IPS DF 6.9 (cell line): ENCODE measurements at regions not wholly inside any gene's neighbourhood (a gene's known extent, or its start where the extent isn't known, plus 50 kb on each side); places are given as distances from the start of the nearest gene placed in this dataset.

Source experiments
- DNase-seq: peaks from one replicate; pipeline ENCODE4 v3.0.0-alpha.2; 2013; ENCODE audit warnings: low read depth, low spot score
- H3K27ac ChIP-seq: one replicate; pipeline ENCODE4 v1.5.1; 2013; ENCODE audit warnings: low read length, control low read depth
- H3K27me3 ChIP-seq: 2 replicates; pipeline ENCODE4 v1.6.1; 2013; ENCODE audit warnings: mild to moderate bottlenecking, low read length; ENCODE audit not compliant: control insufficient read depth, insufficient read depth
- H3K36me3 ChIP-seq: 2 replicates; pipeline ENCODE4 v1.6.1; 2013; ENCODE audit warnings: low read length; ENCODE audit not compliant: control insufficient read depth, insufficient read depth
- H3K4me1 ChIP-seq: 2 replicates; pipeline ENCODE4 v1.6.1; 2013; ENCODE audit warnings: low read length; ENCODE audit not compliant: control insufficient read depth, insufficient read depth
- H3K4me3 ChIP-seq: 2 replicates; pipeline ENCODE4 v1.5.1; 2013; ENCODE audit warnings: mild to moderate bottlenecking, low read length
- H3K9me3 ChIP-seq: 2 replicates; pipeline ENCODE4 v1.6.1; 2013; ENCODE audit warnings: low read length, inconsistent platforms; ENCODE audit not compliant: control insufficient read depth, insufficient read depth
- WGBS: extraction: QIAGEN DNeasy Blood & Tissue Kit; methylation state at CpG from one replicate; pipeline ENCODE4 v1.1.7; 2013; ENCODE audit warnings: mixed read lengths, missing lambda C conversion rate; ENCODE audit not compliant: insufficient read length, insufficient coverage; 5-methylcytosine and 5-hydroxymethylcytosine counted together

DNA sequence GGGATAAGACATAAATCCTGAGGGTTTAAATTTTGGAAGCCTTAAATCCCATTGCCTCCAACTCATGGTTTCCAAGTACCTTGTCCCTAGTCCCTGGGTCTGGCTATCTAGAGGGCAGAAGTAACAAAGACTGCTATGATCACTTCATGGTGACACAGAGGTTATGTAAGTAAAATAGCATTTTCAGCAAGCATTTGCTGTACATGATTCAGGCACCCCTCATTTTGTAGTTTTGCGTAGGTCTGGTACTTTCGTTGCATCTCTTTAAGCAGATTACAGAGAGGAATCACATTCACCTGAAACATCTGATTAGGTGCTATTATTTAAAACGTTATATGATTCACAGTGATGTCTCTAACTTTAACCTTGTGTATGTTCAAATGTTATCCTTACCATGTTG lies 480.1 kb downstream of the XIRP2 start:
- no CpG with 5 or more reads among the region's 3 CpGs for WGBS

DNA sequence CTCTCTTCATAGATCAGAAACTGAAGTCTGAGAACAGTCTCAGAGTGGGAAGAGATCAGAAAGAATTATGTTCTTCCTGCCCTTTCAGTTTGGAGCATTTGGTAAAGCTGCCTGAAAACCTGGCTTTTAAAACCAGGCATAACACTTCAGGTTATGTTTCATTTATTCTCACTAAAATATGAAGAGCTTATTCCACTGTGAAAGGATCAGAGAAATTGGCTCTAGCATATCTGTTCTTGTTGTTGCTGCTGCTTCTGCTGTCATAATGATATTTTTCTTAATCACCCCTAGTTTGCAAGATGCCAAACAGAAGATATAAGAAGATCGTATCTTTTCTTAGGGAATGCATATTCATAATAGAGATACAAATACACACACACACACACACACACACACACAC lies 476.9 kb downstream of the XIRP2 start:
- no CpG with 5 or more reads among the region's 1 CpG for WGBS
- H3K4me3 ChIP-seq, result no peak overlapping the region
- no peaks in the 10 kb centered on the region for H3K9me3 ChIP-seq
- H3K27ac ChIP-seq, result no peak overlapping the region
- H3K4me1 ChIP-seq, result no peaks in the 10 kb centered on the region; the same call in 1 of the 2 replicates
- no peaks in the 10 kb centered on the region for H3K36me3 ChIP-seq
- no peak for DNase-seq
- no peaks in the 10 kb centered on the region for H3K27me3 ChIP-seq

More for the DNA sequence above, 480.1 kb downstream of the XIRP2 start:
- Histone ChIP-seq H3K4me3 (no peak overlapping the region), H3K27ac (no peak overlapping the region), H3K4me1 (no peaks in the 10 kb centered on the region), H3K27me3 (no peaks in the 10 kb centered on the region), H3K36me3 (no peaks in the 10 kb centered on the region), H3K9me3 (no peaks in the 10 kb centered on the region)
- no peak for DNase-seq

DNA sequence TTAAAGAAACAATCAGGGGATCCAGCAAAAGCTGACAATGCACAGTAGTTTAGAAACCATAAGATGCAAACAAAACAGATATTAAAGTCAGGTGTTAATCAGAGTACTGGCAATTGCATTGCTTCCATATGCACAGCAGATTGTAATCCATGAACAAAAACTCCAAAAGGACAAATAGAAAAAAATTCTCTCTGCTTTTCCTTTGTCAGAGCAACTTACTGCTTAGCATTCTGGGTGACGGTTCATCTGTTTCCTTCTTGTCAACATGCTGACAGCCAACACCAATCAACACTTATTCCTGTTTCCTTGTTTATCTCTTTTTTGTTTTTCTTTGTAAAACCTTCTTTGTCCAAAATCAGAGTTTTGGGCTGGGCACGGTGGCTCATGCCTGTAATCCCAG lies 473.1 kb downstream of the XIRP2 start:
- no peaks in the 10 kb centered on the region for H3K27me3 ChIP-seq
- no peak overlapping the region for H3K27ac ChIP-seq
- H3K4me1 ChIP-seq, result no peaks in the 10 kb centered on the region; the same call in 1 of the 2 replicates
- H3K9me3 ChIP-seq, result no peaks in the 10 kb centered on the region
- no peak for DNase-seq
- WGBS, result no CpG with 5 or more reads among the region's 2 CpGs
- H3K4me3 ChIP-seq, result no peak overlapping the region
- no peaks in the 10 kb centered on the region for H3K36me3 ChIP-seq

DNA sequence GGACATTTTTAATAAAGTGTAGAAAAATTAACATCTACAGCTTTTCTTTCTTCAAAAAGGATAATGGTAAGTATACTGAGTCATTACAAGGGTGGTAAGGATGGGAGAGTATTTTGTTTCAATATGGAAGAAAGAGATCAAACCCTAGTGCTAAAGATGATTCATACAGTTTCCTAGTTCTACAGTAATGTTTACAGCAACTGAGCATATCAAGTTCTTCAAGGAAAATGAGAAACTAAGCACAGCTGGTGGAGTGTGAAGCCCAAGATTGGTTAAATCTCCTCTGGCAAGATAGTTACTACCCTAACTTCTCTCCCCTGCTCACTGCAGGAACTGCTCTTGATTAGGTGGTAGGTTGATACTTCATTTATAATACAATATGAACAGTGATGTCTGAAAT lies 467.5 kb downstream of the XIRP2 start:
- H3K4me1 ChIP-seq, result no peaks in the 10 kb centered on the region
- H3K9me3 ChIP-seq, result no peaks in the 10 kb centered on the region
- no peaks in the 10 kb centered on the region for H3K27me3 ChIP-seq

DNA sequence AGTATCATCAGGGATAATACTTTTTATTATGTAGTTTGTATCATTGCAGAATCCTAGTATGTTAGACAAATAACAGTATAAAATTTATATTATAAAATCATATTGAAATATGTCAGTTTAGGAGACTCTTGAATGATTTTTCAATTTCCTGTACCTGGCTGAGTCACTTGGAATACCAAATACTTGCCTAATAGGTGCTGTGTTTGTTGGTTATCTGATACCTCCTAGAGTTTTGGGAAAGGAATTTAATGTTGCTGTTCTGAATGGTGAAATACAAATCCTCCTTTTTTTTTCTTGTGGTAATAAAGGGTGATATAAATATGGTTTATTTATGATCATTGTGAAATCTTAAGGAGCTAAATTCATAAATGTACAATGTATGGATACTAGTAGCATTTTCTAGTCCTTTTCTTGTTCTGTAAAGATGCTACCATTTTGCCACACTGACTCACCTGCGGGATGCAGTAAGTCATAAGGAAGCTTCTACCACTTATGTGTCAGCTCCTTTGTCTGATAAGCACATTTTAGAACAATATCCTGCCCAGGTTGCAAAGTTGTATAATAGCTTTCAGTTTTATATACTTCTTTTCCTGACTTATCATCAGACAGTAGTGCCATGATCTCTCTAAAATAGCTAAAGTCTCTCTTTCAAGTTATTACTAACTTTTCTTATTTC lies 465.5 kb downstream of the XIRP2 start:
- no peak overlapping the region for H3K4me3 ChIP-seq
- no peak overlapping the region for H3K27ac ChIP-seq
- WGBS, result no CpG with 5 or more reads among the region's 1 CpG

More for the DNA sequence above, 467.5 kb downstream of the XIRP2 start:
- no peak overlapping the region for H3K4me3 ChIP-seq
- no peak overlapping the region for H3K27ac ChIP-seq
- DNase-seq, result no peak
- H3K36me3 ChIP-seq, result no peaks in the 10 kb centered on the region

DNA sequence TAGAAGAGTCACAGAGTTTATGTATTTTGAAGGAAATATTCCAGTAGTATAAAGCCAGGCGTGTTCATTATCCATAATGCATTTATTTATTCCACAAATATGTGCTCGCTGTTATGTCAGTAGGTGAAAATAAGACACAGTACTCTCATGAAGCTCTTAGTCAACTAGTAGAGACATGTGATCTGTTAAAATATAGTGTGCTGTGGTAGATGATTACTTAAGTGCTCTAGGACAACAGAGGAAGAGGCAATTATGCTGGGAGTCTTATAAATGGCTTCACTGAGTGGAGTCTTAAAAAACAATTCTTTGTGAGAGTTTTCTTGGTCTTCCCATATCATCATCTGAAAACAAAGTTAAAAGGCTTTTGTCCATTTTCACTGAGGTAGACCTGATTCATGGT lies 457.3 kb downstream of the XIRP2 start:
- H3K27ac ChIP-seq, result no peak overlapping the region
- WGBS, result no CpG with 5 or more reads among the region's 2 CpGs

More for the DNA sequence above, 465.5 kb downstream of the XIRP2 start:
- Histone ChIP-seq H3K9me3 (no peaks in the 10 kb centered on the region), H3K36me3 (no peaks in the 10 kb centered on the region), H3K4me1 (no peaks in the 10 kb centered on the region), H3K27me3 (no peaks in the 10 kb centered on the region)
- no peak for DNase-seq

DNA sequence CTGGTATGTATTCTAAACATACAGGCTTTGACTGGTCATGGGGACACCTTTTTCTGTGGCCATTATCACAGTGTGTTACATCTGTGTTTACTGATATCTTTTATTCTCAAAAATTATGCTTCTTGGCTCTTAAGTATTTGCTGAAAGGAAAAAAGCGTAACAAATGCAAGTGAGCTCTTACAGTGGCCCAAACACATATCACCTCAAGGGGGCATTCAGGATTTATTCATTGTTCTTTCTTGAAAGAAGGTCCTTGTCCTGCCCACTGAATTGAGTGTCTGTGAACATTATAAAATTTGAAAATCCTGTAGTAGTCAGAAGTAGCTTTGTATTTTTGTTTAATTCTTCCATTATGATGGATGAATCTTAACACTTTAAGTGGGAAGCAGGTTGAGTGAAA lies 454.5 kb downstream of the XIRP2 start:
- H3K9me3 ChIP-seq, result no peaks in the 10 kb centered on the region
- WGBS, result no CpG with 5 or more reads among the region's 1 CpG
- no peak overlapping the region for H3K27ac ChIP-seq
- no peaks in the 10 kb centered on the region for H3K36me3 ChIP-seq
- H3K27me3 ChIP-seq, result no peaks in the 10 kb centered on the region
- DNase-seq, result no peak
- no peaks in the 10 kb centered on the region; the same call in 1 of the 2 replicates for H3K4me1 ChIP-seq
- H3K4me3 ChIP-seq, result no peak overlapping the region

More for the DNA sequence above, 457.3 kb downstream of the XIRP2 start:
- Histone ChIP-seq H3K4me1 (no peaks in the 10 kb centered on the region; the same call in 1 of the 2 replicates), H3K27me3 (no peaks in the 10 kb centered on the region), H3K36me3 (no peaks in the 10 kb centered on the region), H3K4me3 (no peak overlapping the region), H3K9me3 (no peaks in the 10 kb centered on the region)
- no peak for DNase-seq

DNA sequence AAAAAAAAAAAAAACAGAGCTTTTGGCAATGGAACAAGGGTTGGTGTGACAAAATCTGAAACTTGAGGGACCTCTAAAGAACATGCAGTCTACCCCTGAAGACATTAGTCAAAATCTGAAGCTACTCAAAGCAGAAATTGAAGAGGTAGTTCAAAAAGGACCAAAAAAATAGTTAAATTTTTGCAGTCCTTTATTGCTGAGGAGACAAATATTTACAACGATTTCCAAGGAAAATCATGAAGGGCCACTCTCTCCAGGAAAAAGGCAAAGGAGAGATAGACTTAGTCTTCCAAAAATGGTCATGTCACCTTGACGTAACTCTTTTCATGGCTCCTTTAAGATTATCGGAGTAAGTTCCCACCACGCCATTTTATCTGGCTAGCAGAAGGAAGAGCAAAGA lies 452.0 kb downstream of the XIRP2 start:
- no CpG with 5 or more reads among the region's 4 CpGs for WGBS
- Histone ChIP-seq H3K4me3 (no peak overlapping the region), H3K4me1 (peaks cover 4% of the 10 kb centered on the region; the same call in 1 of the 2 replicates), H3K27me3 (no peaks in the 10 kb centered on the region), H3K27ac (no peak overlapping the region), H3K36me3 (no peaks in the 10 kb centered on the region), H3K9me3 (no peaks in the 10 kb centered on the region)
- no peak for DNase-seq

DNA sequence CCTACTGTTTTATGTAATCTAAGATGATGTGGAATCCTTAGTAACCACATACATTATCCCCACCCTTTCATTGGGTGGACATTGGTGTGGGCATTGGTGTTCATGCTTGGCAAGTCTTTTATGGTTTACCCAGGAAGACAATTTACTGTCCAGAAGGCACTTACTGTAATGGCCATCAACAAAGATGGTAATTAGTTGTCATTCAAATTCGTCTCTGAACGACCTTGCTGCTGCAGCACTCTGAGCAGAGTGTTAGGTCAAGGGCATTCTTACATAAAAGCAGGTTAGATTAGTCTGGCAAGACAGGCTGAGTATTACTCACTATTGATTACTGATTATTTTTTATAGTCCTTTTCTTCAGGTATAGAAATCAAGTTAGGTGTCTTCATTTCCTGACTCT lies 447.9 kb downstream of the XIRP2 start:
- no peak overlapping the region for H3K4me3 ChIP-seq
- DNase-seq, result no peak
- no peaks in the 10 kb centered on the region for H3K27me3 ChIP-seq
- no peak overlapping the region for H3K27ac ChIP-seq
- H3K4me1 ChIP-seq, result peaks cover 13% of the 10 kb centered on the region
- no peaks in the 10 kb centered on the region for H3K9me3 ChIP-seq
- no peaks in the 10 kb centered on the region for H3K36me3 ChIP-seq
- no CpG with 5 or more reads among the region's 2 CpGs for WGBS

DNA sequence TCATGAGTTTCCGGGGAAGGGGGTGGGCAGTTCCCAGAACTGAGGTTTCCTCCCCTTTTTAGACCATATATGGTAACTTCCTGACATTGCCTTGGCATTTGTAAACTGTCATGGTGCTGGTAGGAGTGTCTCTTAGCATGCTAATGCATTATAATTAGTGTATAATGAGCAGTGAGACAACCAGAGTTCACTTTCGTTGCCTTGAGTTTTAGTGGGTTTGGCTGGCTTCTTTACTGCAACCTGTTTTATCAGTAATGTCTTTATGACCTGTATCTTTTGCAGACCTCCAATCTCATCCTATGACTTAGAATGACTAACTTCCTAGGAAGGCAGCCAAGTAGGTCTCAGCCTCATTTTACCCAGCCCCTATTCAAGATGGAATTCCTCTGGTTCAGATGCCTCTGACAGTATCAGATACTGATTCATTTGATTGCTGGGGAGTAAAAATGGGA lies 447.3 kb downstream of the XIRP2 start:
- no CpG with 5 or more reads among the region's 2 CpGs for WGBS
- Histone ChIP-seq H3K9me3 (no peaks in the 10 kb centered on the region), H3K4me1 (peaks cover 17% of the 10 kb centered on the region), H3K36me3 (no peaks in the 10 kb centered on the region), H3K4me3 (no peak overlapping the region), H3K27ac (no peak overlapping the region), H3K27me3 (no peaks in the 10 kb centered on the region)
- no peak for DNase-seq

DNA sequence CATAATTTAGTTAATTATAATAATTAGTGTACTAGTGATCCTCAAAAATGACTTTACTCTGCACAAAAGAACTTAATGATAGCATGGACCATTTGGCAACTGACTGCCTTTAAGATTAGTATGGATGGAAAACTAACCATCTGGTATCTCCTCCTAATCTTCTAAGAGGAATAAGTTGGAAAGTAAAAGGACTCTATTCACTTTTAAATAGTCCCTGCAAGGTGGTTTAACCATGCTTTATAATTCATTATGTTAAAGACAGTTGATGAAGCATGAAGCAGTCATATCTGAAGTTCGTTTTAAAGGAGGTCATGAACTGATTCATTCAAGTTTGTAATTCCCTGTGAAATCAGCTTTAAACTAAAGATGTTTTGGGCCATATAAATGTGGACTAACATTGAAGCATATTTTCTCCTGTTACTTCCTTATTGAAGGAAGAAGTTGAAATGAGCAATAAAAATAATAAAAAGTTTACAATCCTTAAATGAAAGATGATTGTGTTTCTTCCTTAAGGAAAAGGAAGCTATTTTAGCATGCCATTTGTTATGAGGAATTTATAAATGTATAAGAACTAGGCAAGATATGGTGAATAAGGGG lies 446.0 kb downstream of the XIRP2 start:
- no peaks in the 10 kb centered on the region for H3K9me3 ChIP-seq
- no peak overlapping the region for H3K27ac ChIP-seq
- no peaks in the 10 kb centered on the region for H3K27me3 ChIP-seq
- WGBS, result no CpG with 5 or more reads among the region's 1 CpG
- no peak for DNase-seq
- no peak overlapping the region for H3K4me3 ChIP-seq
- no peaks in the 10 kb centered on the region for H3K36me3 ChIP-seq
- peaks cover 17% of the 10 kb centered on the region for H3K4me1 ChIP-seq
